CD4-positive, alpha-beta T cell treated with Interferon alpha-2 for 1 hour (primary cell): ENCODE measurements at regions not wholly inside any gene's neighbourhood (a gene's known extent, or its start where the extent isn't known, plus 50 kb on each side); places are given as distances from the start of the nearest gene placed in this dataset.
"Not testable (repeated sequence)": the region's sequence is repeated elsewhere in the genome, so short reads cannot be mapped to it uniquely, and the experiment has no call there.

Source experiments
- DNase-seq, 2 donors: peaks; one replicate each; pipeline ENCODE4 v3.0.0-alpha.2; 2020 to 2022

- DNase-seq: no peak
These were observed 175.6 kb upstream of the MYLIP start for GRCh38 chr6:15953152-15953880.

- DNase-seq: no peak
These were observed 176.4 kb upstream of the MYLIP start for GRCh38 chr6:15952231-15953151.

- DNase-seq: no peak
These were observed 177.8 kb upstream of the MYLIP start for GRCh38 chr6:15950962-15951569.

GRCh38 chr6:15949982-15950381 is 178.9 kb upstream of the MYLIP start:
- no peak for DNase-seq

- no peak for DNase-seq
These were observed 179.7 kb upstream of the MYLIP start for GRCh38 chr6:15948930-15949900.

- DNase-seq: no peak
These were observed 181.0 kb upstream of the MYLIP start for GRCh38 chr6:15947923-15948322.

GRCh38 chr6:15947436-15947835 is 181.4 kb upstream of the MYLIP start:
- no peak for DNase-seq

GRCh38 chr6:15946701-15947385 is 182.0 kb upstream of the MYLIP start:
- DNase-seq: no peak

- DNase-seq: no peak
These were observed 183.2 kb upstream of the MYLIP start for GRCh38 chr6:15945593-15946159.

GRCh38 chr6:15943423-15943822 is 185.5 kb upstream of the MYLIP start:
- no peak for DNase-seq

GRCh38 chr6:15941168-15941567 is 187.7 kb upstream of the MYLIP start:
- no peak for DNase-seq

GRCh38 chr6:15938107-15938506 is 190.8 kb upstream of the MYLIP start:
- no peak for DNase-seq

GRCh38 chr6:15937602-15938001 is 191.3 kb upstream of the MYLIP start:
- DNase-seq: no peak

GRCh38 chr6:15936503-15936902 is 192.4 kb upstream of the MYLIP start:
- peak in 1 of 2 donors; percentile 7 for DNase-seq

GRCh38 chr6:15935661-15936060 is 193.2 kb upstream of the MYLIP start:
- DNase-seq: no peak

GRCh38 chr6:15931697-15932096 is 197.2 kb upstream of the MYLIP start:
- DNase-seq: not testable (repeated sequence)

GRCh38 chr6:15930207-15930606 is 198.7 kb upstream of the MYLIP start:
- no peak for DNase-seq

- no peak for DNase-seq
These were observed 199.2 kb upstream of the MYLIP start for GRCh38 chr6:15929685-15930084.

GRCh38 chr6:15927531-15928225 is 201.2 kb upstream of the MYLIP start:
- DNase-seq: no peak

- DNase-seq: no peak
These were observed 202.6 kb upstream of the MYLIP start for GRCh38 chr6:15926256-15926655.

GRCh38 chr6:15924893-15925292 is 204.0 kb upstream of the MYLIP start:
- no peak for DNase-seq
